ENCODE measurements at regions not wholly inside any gene's neighbourhood (a gene's known extent, or its start where the extent isn't known, plus 50 kb on each side); places are given as distances from the start of the nearest gene placed in this dataset.

- no peak for TF ChIP-seq CTCF (IDR thresholded peaks at IDR 0.05)
- TF ChIP-seq POLR2A (IDR thresholded peaks at IDR 0.05): no peak
- no peak overlapping the region for H3K4me3 ChIP-seq (ENCODE audit: low read depth, poor library complexity, severe bottlenecking)
- DNase-seq (ENCODE audit: low spot score in 2 of 2): no peak
- intact Hi-C loops (cut with DNase I; ENCODE audit: low total_unique reads): no loop called here
- 76 to 80% methylated on average over 3 of the region's 3 CpGs for WGBS, 2 donors
Observed at GRCh38 chr5:145437627-145438026, 397.5 kb downstream of the PRELID2 start.

GRCh38 chr5:145433077-145433476 is 402.1 kb downstream of the PRELID2 start:
- intact Hi-C loops (cut with DNase I; ENCODE audit: low total_unique reads): no loop called here
- 83 to 85% methylated on average over 3 of the region's 3 CpGs for WGBS, 2 donors
- TF ChIP-seq POLR2A (IDR thresholded peaks at IDR 0.05) (no peak), CTCF (IDR thresholded peaks at IDR 0.05) (no peak)
- no peak for DNase-seq (ENCODE audit: low spot score in 2 of 2)
- H3K4me3 ChIP-seq (ENCODE audit: low read depth, poor library complexity, severe bottlenecking): no peak overlapping the region

GRCh38 chr5:145429170-145429569 is 406.0 kb downstream of the PRELID2 start:
- WGBS, 2 donors: 66 to 67% methylated on average over 3 of the region's 3 CpGs
- intact Hi-C loops (cut with DNase I; ENCODE audit: low total_unique reads): no loop called here
- no peak overlapping the region for H3K4me3 ChIP-seq (ENCODE audit: low read depth, poor library complexity, severe bottlenecking)
- TF ChIP-seq CTCF (IDR thresholded peaks at IDR 0.05) (no peak), POLR2A (IDR thresholded peaks at IDR 0.05) (no peak)
- DNase-seq (ENCODE audit: low spot score in 2 of 2): no peak

- intact Hi-C loops (cut with DNase I; ENCODE audit: low total_unique reads): no loop called here
- DNase-seq (ENCODE audit: low spot score in 2 of 2): no peak
- H3K4me3 ChIP-seq (ENCODE audit: low read depth, poor library complexity, severe bottlenecking): no peak overlapping the region
- TF ChIP-seq POLR2A (IDR thresholded peaks at IDR 0.05) (no peak), CTCF (IDR thresholded peaks at IDR 0.05) (no peak)
- WGBS, 2 donors: 88 to 93% methylated on average over 1 of the region's 1 CpG
Observed at GRCh38 chr5:145408048-145408341, 427.1 kb downstream of the PRELID2 start.

- TF ChIP-seq POLR2A (IDR thresholded peaks at IDR 0.05) (no peak), CTCF (IDR thresholded peaks at IDR 0.05) (no peak)
- no peak for DNase-seq (ENCODE audit: low spot score in 2 of 2)
- intact Hi-C loops (cut with DNase I; ENCODE audit: low total_unique reads): no loop called here
- H3K4me3 ChIP-seq (ENCODE audit: low read depth, poor library complexity, severe bottlenecking): no peak overlapping the region
- 74 to 75% methylated on average over 2 of the region's 2 CpGs for WGBS, 2 donors
Observed at GRCh38 chr5:145407300-145408047, 427.7 kb downstream of the PRELID2 start.

- no peak for DNase-seq (ENCODE audit: low spot score in 2 of 2)
- TF ChIP-seq CTCF (IDR thresholded peaks at IDR 0.05) (no peak), POLR2A (IDR thresholded peaks at IDR 0.05) (no peak)
- no peak overlapping the region for H3K4me3 ChIP-seq (ENCODE audit: low read depth, poor library complexity, severe bottlenecking)
- 95 to 96% methylated on average over 7 of the region's 7 CpGs for WGBS, 2 donors
- intact Hi-C loops (cut with DNase I; ENCODE audit: low total_unique reads): no loop called here
Observed at GRCh38 chr5:145403992-145404391, 431.1 kb downstream of the PRELID2 start.
